ENCODE measurements at regions not wholly inside any gene's neighbourhood (a gene's known extent, or its start where the extent isn't known, plus 50 kb on each side); places are given as distances from the start of the nearest gene placed in this dataset.

DNA sequence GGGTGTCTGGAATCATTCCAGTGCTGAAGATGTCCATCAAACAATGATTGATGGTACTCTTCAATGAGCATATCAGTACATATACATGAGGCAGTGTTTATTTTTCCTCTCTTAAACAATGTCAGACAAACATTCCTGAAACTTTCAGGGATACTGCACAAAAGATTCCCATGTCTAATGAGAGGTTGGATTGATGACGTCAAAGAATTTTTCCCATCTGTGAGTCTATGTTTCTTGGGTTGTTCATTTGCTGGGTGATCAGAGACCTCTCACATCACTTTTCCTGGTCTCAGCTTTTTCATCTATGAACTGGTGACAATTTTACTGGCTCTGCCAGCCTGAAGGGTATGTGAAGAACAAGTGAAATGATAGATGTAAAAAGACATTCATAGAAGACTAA lies 325.5 kb downstream of the EN1 start:
- no peaks in the 10 kb centered on the region for H3K27me3 ChIP-seq (ENCODE audit: insufficient read depth, low read length, poor library complexity, severe bottlenecking)
- no peaks in the 10 kb centered on the region for H3K36me3 ChIP-seq (ENCODE audit: insufficient read depth, low read length)
- H3K9me3 ChIP-seq (ENCODE audit: low read length), result no peaks in the 10 kb centered on the region
- H3K27me3 Mint-ChIP-seq, result no peaks in the 10 kb centered on the region
- no peaks in the 10 kb centered on the region for H3K36me3 Mint-ChIP-seq
- CTCF ChIA-PET, result no interaction called here
- H3K4me1 ChIP-seq (ENCODE audit: insufficient read depth, low read length), result no peaks in the 10 kb centered on the region
- no peak for DNase-seq
- no peak overlapping the region for H3K27ac Mint-ChIP-seq
- H3K4me3 ChIP-seq (ENCODE audit: low read length), result no peak overlapping the region
- no peaks in the 10 kb centered on the region for H3K4me1 Mint-ChIP-seq
- no peak overlapping the region for H3K27ac ChIP-seq (ENCODE audit: low read depth, low read length)
- POLR2A ChIA-PET, result no interaction called here
- peaks cover 3 to 21% (median 8%) of the 10 kb centered on the region in 5 donors for H3K9me3 Mint-ChIP-seq
- no peak overlapping the region for H3K4me3 Mint-ChIP-seq

DNA sequence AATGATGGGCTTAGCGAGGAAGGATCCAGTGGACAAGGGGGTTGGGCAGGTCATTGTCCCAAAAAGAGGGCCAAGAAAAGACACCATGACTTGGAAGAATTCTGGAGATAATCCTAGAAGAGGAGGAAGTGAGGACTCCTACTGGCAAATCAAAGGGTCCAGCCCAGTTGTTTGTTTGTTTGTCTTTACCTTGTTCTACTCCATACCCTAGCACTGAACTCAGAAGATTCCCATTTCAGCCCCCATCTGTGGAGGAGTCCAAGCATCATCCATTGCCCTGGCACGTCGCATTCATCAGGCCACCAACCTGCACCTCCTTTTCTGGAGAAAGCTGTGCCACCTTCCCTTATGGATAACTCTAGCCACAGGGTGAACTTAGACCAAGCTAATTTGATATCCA lies 326.2 kb downstream of the EN1 start:
- H3K27me3 ChIP-seq (ENCODE audit: insufficient read depth, low read length, poor library complexity, severe bottlenecking), result no peaks in the 10 kb centered on the region
- POLR2A ChIA-PET, result no interaction called here
- DNase-seq, result no peak
- no peaks in the 10 kb centered on the region for H3K27me3 Mint-ChIP-seq
- no peaks in the 10 kb centered on the region for H3K36me3 ChIP-seq (ENCODE audit: insufficient read depth, low read length)
- H3K4me3 ChIP-seq (ENCODE audit: low read length), result no peak overlapping the region
- H3K27ac ChIP-seq (ENCODE audit: low read depth, low read length), result no peak overlapping the region
- H3K9me3 Mint-ChIP-seq, result peaks cover 3 to 21% (median 8%) of the 10 kb centered on the region in 5 donors
- CTCF ChIA-PET, result no interaction called here
- H3K36me3 Mint-ChIP-seq, result no peaks in the 10 kb centered on the region
- H3K4me1 ChIP-seq (ENCODE audit: insufficient read depth, low read length), result no peaks in the 10 kb centered on the region
- H3K4me3 Mint-ChIP-seq, result no peak overlapping the region
- H3K27ac Mint-ChIP-seq, result no peak overlapping the region
- no peaks in the 10 kb centered on the region for H3K4me1 Mint-ChIP-seq
- H3K9me3 ChIP-seq (ENCODE audit: low read length), result no peaks in the 10 kb centered on the region

DNA sequence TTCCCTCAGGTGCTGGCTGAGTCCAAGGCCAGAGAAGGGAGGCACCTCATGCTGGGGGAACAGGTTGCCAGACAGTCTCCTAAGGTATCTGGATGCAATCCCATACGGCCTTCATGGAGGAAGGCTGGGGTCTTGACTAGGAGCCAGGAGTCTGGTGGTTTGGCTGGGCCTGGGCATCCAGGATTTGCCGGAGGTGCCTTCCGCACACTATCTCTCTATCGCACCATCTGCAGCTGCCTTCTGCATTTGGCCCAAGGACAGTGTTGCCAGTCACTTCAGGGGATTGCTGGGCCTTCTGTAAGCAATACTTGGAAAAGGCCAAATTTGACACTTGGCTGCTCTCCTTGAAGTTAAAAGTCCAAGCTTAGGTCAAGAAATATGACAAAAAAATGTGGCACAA lies 327.2 kb downstream of the EN1 start:
- Histone ChIP-seq H3K36me3 (ENCODE audit: insufficient read depth, low read length) (no peaks in the 10 kb centered on the region), H3K27ac (ENCODE audit: low read depth, low read length) (no peak overlapping the region), H3K27me3 (ENCODE audit: insufficient read depth, low read length, poor library complexity, severe bottlenecking) (no peaks in the 10 kb centered on the region), H3K9me3 (ENCODE audit: low read length) (no peaks in the 10 kb centered on the region), H3K4me1 (ENCODE audit: insufficient read depth, low read length) (no peaks in the 10 kb centered on the region), H3K4me3 (ENCODE audit: low read length) (no peak overlapping the region)
- CTCF ChIA-PET, result interaction anchor here (0.9 kb wide), 1 partner anchor 8 kb away, joined by 3 read pairs; no protein-coding TSS in a partner anchor
- no peaks in the 10 kb centered on the region for H3K36me3 Mint-ChIP-seq
- H3K9me3 Mint-ChIP-seq, result peaks cover 6 to 21% (median 8%) of the 10 kb centered on the region in 5 donors
- no peak for DNase-seq
- no peak overlapping the region for H3K4me3 Mint-ChIP-seq
- H3K27me3 Mint-ChIP-seq, result no peaks in the 10 kb centered on the region
- H3K27ac Mint-ChIP-seq, result no peak overlapping the region
- POLR2A ChIA-PET, result no interaction called here
- no peaks in the 10 kb centered on the region for H3K4me1 Mint-ChIP-seq

DNA sequence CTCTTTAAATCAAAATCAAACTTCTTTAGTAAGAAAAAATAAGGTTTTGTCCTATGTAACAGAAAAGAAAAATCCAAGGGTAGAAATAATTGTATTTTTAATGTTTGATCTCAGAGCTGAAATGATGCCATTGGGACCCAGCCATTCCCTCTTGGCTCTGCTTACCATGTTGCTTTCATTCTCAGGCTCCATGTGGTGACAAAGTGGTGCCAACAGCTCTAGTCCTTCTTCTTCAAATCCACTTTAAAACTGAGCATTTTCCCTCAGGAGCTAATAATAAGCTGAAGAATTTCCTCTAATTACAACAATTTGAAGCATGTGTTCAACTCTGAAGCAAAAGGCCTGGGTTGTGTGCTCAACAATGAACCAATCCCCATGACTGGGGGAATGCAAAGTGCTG lies 327.9 kb downstream of the EN1 start:
- H3K4me3 ChIP-seq (ENCODE audit: low read length), result no peak overlapping the region
- H3K36me3 ChIP-seq (ENCODE audit: insufficient read depth, low read length), result no peaks in the 10 kb centered on the region
- ChIA-PET CTCF (interaction anchor here (0.9 kb wide), 1 partner anchor 8 kb away, joined by 3 read pairs; no protein-coding TSS in a partner anchor), POLR2A (no interaction called here)
- Mint-ChIP-seq H3K27ac (no peak overlapping the region), H3K4me3 (no peak overlapping the region), H3K9me3 (peaks cover 6 to 25% (median 8%) of the 10 kb centered on the region in 5 donors), H3K27me3 (no peaks in the 10 kb centered on the region), H3K36me3 (no peaks in the 10 kb centered on the region), H3K4me1 (no peaks in the 10 kb centered on the region)
- DNase-seq, result no peak
- no peak overlapping the region for H3K27ac ChIP-seq (ENCODE audit: low read depth, low read length)
- H3K4me1 ChIP-seq (ENCODE audit: insufficient read depth, low read length), result no peaks in the 10 kb centered on the region
- H3K27me3 ChIP-seq (ENCODE audit: insufficient read depth, low read length, poor library complexity, severe bottlenecking), result no peaks in the 10 kb centered on the region
- no peaks in the 10 kb centered on the region for H3K9me3 ChIP-seq (ENCODE audit: low read length)

DNA sequence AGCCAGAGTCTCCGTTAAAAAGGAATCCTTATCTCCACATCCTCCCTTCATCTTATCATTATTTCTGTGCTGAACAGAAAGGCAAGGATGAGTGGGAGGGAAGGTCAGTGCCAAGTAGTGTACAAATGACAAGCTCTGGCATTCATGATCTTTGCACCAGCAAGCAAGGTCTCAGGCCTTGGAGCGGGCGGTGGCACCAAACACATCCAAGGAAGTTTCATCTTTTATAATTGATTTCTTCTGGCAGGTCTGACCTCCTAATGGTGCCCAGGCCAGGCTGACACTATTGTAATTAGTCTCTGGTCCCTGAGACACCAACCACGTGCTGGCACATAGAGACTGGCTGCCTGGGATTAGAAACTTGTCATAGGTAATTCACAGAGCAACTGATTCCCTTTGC lies 336.6 kb downstream of the EN1 start:
- ChIA-PET CTCF (no interaction called here), POLR2A (no interaction called here)
- Histone ChIP-seq H3K36me3 (ENCODE audit: insufficient read depth, low read length) (no peaks in the 10 kb centered on the region), H3K27ac (ENCODE audit: low read depth, low read length) (no peak overlapping the region), H3K4me3 (ENCODE audit: low read length) (no peak overlapping the region), H3K4me1 (ENCODE audit: insufficient read depth, low read length) (no peaks in the 10 kb centered on the region), H3K9me3 (ENCODE audit: low read length) (no peaks in the 10 kb centered on the region), H3K27me3 (ENCODE audit: insufficient read depth, low read length, poor library complexity, severe bottlenecking) (no peaks in the 10 kb centered on the region)
- Mint-ChIP-seq H3K4me1 (no peaks in the 10 kb centered on the region), H3K36me3 (no peaks in the 10 kb centered on the region), H3K4me3 (no peak overlapping the region), H3K27me3 (peaks cover 0 to 5% of the 10 kb centered on the region in 2 donors), H3K9me3 (peaks cover 0 to 8% (median 2%) of the 10 kb centered on the region in 5 donors), H3K27ac (no peak overlapping the region)
- DNase-seq, result no peak

DNA sequence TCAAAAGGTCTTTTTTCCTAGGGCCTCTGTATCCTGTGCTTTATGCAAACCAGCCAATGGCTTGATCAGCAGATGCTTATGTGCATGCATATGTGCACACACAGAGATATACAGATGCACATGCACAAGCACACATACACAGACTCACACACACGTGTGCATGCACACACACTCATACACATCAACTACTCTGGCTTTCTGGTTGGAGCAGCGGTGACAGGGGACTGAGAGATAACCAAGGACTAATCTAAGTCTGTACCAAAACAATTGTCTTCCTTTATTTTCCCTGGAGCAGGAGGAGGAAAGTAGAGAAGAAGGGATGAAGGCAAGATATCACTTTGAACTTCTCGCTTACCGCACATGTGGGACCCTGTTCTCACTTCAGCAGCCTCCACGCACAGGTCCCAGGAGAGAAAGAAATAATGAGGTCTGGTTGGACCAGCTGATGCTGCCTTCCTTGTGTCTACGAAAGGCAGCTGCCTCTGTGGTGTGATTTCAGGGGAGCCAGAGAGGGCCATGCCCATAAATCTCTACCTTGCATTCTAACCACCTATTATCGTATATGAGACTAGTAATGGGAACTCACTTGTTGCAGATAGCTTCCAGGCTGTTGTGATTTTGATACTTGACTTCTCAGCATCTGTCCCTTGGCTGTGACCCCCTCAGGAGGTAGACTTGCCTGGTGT lies 338.0 kb downstream of the EN1 start:
- no peaks in the 10 kb centered on the region for H3K27me3 ChIP-seq (ENCODE audit: insufficient read depth, low read length, poor library complexity, severe bottlenecking)
- ChIA-PET POLR2A (no interaction called here), CTCF (no interaction called here)
- H3K4me1 Mint-ChIP-seq, result no peaks in the 10 kb centered on the region
- no peak for DNase-seq
- H3K27me3 Mint-ChIP-seq, result peaks cover 0 to 5% of the 10 kb centered on the region in 2 donors
- H3K9me3 Mint-ChIP-seq, result peaks cover 0 to 4% (median 0%) of the 10 kb centered on the region in 5 donors
- H3K36me3 Mint-ChIP-seq, result no peaks in the 10 kb centered on the region
- H3K4me3 ChIP-seq (ENCODE audit: low read length), result no peak overlapping the region
- peak overlapping the region in 1 of 8 donors; percentile 15 for H3K27ac Mint-ChIP-seq
- H3K4me3 Mint-ChIP-seq, result no peak overlapping the region
- H3K4me1 ChIP-seq (ENCODE audit: insufficient read depth, low read length), result no peaks in the 10 kb centered on the region
- H3K27ac ChIP-seq (ENCODE audit: low read depth, low read length), result no peak overlapping the region
- H3K36me3 ChIP-seq (ENCODE audit: insufficient read depth, low read length), result no peaks in the 10 kb centered on the region
- no peaks in the 10 kb centered on the region for H3K9me3 ChIP-seq (ENCODE audit: low read length)

DNA sequence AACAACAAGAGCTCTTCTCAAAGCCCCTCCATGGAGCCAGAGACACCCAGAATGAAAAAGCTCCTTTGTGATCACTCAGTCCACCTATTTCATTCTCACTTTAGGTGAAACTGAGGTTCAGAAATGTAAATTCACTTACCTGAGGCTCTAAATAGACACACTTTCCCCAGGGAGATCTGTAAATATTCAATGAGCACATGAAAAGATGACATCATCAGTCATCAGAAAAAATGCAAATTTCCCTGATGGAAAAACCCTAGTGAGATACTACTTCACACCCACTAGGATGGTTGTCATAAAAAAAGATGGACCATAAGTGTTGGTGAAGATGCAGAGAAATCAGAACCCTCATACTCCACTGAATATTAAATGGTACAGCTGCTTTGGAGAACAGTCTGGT lies 339.2 kb downstream of the EN1 start:
- no peak overlapping the region for H3K4me3 ChIP-seq (ENCODE audit: low read length)
- Mint-ChIP-seq H3K27me3 (peaks cover 0 to 5% of the 10 kb centered on the region in 2 donors), H3K9me3 (no peaks in the 10 kb centered on the region), H3K27ac (no peak overlapping the region), H3K36me3 (no peaks in the 10 kb centered on the region), H3K4me1 (no peaks in the 10 kb centered on the region), H3K4me3 (no peak overlapping the region)
- no peaks in the 10 kb centered on the region for H3K4me1 ChIP-seq (ENCODE audit: insufficient read depth, low read length)
- POLR2A ChIA-PET, result no interaction called here
- no peaks in the 10 kb centered on the region for H3K36me3 ChIP-seq (ENCODE audit: insufficient read depth, low read length)
- DNase-seq, result no peak
- H3K9me3 ChIP-seq (ENCODE audit: low read length), result no peaks in the 10 kb centered on the region
- no peaks in the 10 kb centered on the region for H3K27me3 ChIP-seq (ENCODE audit: insufficient read depth, low read length, poor library complexity, severe bottlenecking)
- no peak overlapping the region for H3K27ac ChIP-seq (ENCODE audit: low read depth, low read length)
- CTCF ChIA-PET, result no interaction called here

DNA sequence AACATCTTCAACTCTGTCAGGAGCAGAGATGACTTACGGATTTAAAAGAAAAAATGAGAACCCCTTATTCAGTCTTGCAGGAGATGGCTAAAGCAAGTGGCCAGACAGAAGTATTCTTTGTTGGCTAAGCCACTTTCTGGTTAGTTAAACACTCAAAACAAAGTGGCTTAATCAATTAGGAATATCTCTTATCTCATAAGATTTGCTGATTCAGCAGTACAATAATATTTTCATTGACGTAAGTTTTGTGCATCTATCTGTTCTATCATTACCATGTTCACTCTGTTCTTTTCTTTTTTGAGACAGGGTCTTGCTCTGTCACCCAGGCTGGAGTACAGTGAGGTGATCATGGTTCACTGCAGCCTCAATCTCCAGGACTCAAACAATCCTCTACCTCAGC lies 342.0 kb downstream of the EN1 start:
- peaks cover 1 to 5% of the 10 kb centered on the region in 2 donors for H3K27me3 Mint-ChIP-seq
- H3K4me3 ChIP-seq (ENCODE audit: low read length), result no peak overlapping the region
- H3K9me3 ChIP-seq (ENCODE audit: low read length), result no peaks in the 10 kb centered on the region
- H3K27me3 ChIP-seq (ENCODE audit: insufficient read depth, low read length, poor library complexity, severe bottlenecking), result no peaks in the 10 kb centered on the region
- H3K36me3 Mint-ChIP-seq, result no peaks in the 10 kb centered on the region
- H3K4me1 ChIP-seq (ENCODE audit: insufficient read depth, low read length), result no peaks in the 10 kb centered on the region
- H3K27ac Mint-ChIP-seq, result no peak overlapping the region
- H3K9me3 Mint-ChIP-seq, result peaks cover 0 to 3% (median 0%) of the 10 kb centered on the region in 5 donors
- no peak overlapping the region for H3K27ac ChIP-seq (ENCODE audit: low read depth, low read length)
- H3K36me3 ChIP-seq (ENCODE audit: insufficient read depth, low read length), result no peaks in the 10 kb centered on the region
- ChIA-PET CTCF (no interaction called here), POLR2A (no interaction called here)
- DNase-seq, result no peak
- H3K4me3 Mint-ChIP-seq, result no peak overlapping the region
- no peaks in the 10 kb centered on the region for H3K4me1 Mint-ChIP-seq
